NCI-H1417 (cell line): ENCODE measurements at regions not wholly inside any gene's neighbourhood (a gene's known extent, or its start where the extent isn't known, plus 50 kb on each side); places are given as distances from the start of the nearest gene placed in this dataset.
"Not testable (repeated sequence)": the region's sequence is repeated elsewhere in the genome, so short reads cannot be mapped to it uniquely, and the experiment has no call there.

Experiments used
- DNase-seq, 3 experiments: peaks; one replicate each; lab custom pipeline; 2025; lab: John Stamatoyannopoulos, UW

GRCh38 chr16:55015181-55015913 is 84.7 kb downstream of the IRX5 start:
- no peak for DNase-seq

- no peak for DNase-seq
Observed at GRCh38 chr16:55016515-55016914, 85.8 kb downstream of the IRX5 start.

GRCh38 chr16:55017321-55017720 is 86.7 kb downstream of the IRX5 start:
- DNase-seq: no peak

- no peak for DNase-seq
Observed at GRCh38 chr16:55018881-55019280, 88.2 kb downstream of the IRX5 start.

- no peak for DNase-seq
Observed at GRCh38 chr16:55019419-55020131, 88.9 kb downstream of the IRX5 start.

GRCh38 chr16:55021595-55022475 is 91.2 kb downstream of the IRX5 start:
- no peak for DNase-seq

- DNase-seq: not testable (repeated sequence)
Observed at GRCh38 chr16:55027260-55027659, 96.6 kb downstream of the IRX5 start.

GRCh38 chr16:55029509-55029908 is 98.8 kb downstream of the IRX5 start:
- DNase-seq: no peak

- no peak for DNase-seq
Observed at GRCh38 chr16:55030944-55031343, 100.3 kb downstream of the IRX5 start.

GRCh38 chr16:55031481-55031880 is 100.8 kb downstream of the IRX5 start:
- no peak for DNase-seq

- no peak for DNase-seq
Observed at GRCh38 chr16:55033225-55034156, 102.8 kb downstream of the IRX5 start.

- peak in 2 of 3 experiments; percentile 19 to 20 for DNase-seq
Observed at GRCh38 chr16:55035029-55035428, 104.4 kb downstream of the IRX5 start.

- no peak for DNase-seq
Observed at GRCh38 chr16:55035956-55036355, 105.3 kb downstream of the IRX5 start.

- DNase-seq: no peak
Observed at GRCh38 chr16:55036371-55036821, 105.7 kb downstream of the IRX5 start.

- DNase-seq: no peak
Observed at GRCh38 chr16:55037046-55037445, 106.4 kb downstream of the IRX5 start.

GRCh38 chr16:55037966-55038365 is 107.3 kb downstream of the IRX5 start:
- DNase-seq: no peak

GRCh38 chr16:55039042-55039441 is 108.4 kb downstream of the IRX5 start:
- DNase-seq: no peak

GRCh38 chr16:55039511-55039910 is 108.8 kb downstream of the IRX5 start:
- no peak for DNase-seq

GRCh38 chr16:55039931-55040330 is 109.3 kb downstream of the IRX5 start:
- no peak for DNase-seq

GRCh38 chr16:55040366-55041086 is 109.9 kb downstream of the IRX5 start:
- no peak for DNase-seq
